ENCODE measurements at regions not wholly inside any gene's neighbourhood (a gene's known extent, or its start where the extent isn't known, plus 50 kb on each side); places are given as distances from the start of the nearest gene placed in this dataset.

DNA sequence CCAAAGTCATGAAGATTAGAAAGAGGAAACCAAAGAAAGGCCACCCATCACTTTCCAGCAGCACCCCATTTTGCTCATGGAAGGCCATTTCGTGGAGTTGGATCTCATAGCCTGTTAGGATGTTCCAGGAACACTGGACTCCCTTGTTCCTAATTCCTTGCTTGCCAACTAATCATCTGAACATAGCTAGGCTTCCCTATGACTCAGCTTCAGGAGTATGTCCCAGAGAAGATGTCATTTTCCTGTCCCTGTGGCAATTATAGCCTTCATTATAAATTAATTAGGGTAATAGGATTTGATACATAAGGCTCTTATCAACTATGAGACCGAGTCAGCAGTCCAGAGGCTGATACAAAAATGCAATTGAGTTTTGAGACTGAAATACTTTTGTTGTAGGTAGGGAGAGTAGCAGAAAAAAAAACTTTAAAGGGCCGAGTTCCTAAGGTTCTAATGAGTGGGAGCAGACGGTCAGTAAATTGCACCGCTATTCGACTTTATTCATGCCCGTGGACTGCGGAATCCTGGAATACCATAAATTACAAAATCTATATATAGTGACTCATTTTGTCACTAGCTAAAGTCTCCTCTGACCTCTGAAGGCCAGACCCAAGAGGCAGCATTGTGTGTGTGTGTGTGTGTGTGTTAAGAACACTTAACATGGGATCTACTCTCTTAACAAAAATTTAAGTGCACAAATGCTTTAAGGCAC, 311.8 kb downstream of the FBXO15 start:
- TF ChIP-seq, protein P1, sequence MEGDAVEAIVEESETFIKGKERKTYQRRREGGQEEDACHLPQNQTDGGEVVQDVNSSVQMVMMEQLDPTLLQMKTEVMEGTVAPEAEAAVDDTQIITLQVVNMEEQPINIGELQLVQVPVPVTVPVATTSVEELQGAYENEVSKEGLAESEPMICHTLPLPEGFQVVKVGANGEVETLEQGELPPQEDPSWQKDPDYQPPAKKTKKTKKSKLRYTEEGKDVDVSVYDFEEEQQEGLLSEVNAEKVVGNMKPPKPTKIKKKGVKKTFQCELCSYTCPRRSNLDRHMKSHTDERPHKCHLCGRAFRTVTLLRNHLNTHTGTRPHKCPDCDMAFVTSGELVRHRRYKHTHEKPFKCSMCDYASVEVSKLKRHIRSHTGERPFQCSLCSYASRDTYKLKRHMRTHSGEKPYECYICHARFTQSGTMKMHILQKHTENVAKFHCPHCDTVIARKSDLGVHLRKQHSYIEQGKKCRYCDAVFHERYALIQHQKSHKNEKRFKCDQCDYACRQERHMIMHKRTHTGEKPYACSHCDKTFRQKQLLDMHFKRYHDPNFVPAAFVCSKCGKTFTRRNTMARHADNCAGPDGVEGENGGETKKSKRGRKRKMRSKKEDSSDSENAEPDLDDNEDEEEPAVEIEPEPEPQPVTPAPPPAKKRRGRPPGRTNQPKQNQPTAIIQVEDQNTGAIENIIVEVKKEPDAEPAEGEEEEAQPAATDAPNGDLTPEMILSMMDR (IDR thresholded peaks at IDR 0.05; ENCODE audit: extremely low read depth, missing control alignments) = no peak
- no peak for DNase-seq (ENCODE audit: low spot score)

DNA sequence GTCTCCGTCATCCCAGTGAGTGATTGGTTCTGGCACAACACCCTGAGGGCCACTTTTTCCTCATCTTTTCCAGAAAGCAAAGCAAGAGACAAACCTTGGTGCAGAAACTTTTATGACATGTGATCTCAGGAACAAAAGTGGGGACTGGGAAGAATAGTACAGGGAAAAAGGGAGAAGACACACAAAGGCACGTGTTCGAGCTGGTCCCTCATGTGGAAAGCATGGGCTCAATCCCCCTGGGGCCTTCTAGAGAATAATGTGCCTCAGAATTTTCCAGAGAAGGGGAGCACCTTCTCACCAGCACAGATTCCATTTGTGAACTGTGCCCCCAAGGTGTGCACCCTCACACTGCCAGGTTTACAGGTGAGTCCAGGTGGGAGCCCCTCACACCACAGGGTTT, 312.6 kb downstream of the FBXO15 start:
- TF ChIP-seq, protein P1 (IDR thresholded peaks at IDR 0.05; ENCODE audit: extremely low read depth, missing control alignments) = no peak
- no peak for DNase-seq (ENCODE audit: low spot score)

DNA sequence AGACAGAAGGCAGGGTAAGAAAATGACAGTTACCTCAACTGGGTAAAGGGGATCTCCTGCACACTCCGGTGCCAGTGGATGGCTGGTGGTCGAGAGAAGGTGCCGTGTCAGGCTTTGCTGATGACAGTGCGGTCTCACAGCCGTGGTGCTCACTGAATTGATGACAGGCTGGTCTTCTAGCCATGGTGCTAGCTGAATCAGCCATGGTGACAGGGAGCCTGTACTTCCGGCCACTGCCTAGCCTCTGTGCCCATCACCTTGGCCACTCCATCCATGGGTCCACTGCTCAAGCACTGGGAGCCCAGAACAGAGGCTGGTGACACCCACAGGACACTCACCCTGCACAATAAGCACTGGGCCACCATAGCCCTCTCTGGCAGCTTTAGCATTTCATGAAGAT, 315.9 kb downstream of the FBXO15 start:
- DNase-seq (ENCODE audit: low spot score) = no peak
- TF ChIP-seq, protein P1 (IDR thresholded peaks at IDR 0.05; ENCODE audit: extremely low read depth, missing control alignments) = no peak

DNA sequence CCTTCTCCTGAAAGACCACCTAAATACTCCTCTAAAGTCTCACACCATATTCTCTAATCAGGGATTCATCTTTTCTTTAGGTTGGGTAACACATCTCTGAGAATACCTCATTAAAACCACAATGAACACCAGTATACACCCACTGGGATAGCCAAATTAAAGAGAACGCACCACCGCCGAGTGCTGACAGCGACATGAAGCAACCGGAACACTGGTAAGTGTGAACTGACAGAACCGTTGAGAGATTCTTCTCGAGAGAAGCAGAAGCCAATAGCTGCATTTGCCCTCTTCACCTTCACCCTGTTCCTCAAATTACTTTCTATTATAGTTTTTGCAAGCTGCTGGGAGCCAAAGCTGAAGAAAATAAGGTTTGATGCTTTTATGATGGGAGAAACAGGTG, 318.5 kb downstream of the FBXO15 start:
- TF ChIP-seq, protein P1 (IDR thresholded peaks at IDR 0.05; ENCODE audit: extremely low read depth, missing control alignments) = no peak
- no peak for DNase-seq (ENCODE audit: low spot score)

DNA sequence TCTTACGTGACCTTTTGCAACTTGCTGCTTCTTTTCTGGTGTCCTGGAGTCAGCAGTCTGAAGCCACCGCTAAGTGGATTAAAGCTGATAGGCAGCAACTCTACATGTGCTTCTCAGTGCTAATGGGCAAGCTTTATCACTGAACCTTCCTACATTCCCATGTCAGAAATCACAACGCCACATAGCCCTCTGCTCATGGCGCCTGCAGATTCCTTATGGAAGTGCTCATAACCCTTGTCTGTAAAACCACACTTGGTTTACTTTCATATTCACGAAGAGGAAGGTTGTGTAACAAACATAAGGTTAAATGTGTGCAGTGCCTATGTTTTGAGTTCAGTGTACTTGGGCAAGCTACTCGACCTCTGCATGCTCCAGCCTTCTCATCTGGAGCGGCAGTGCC, 319.8 kb downstream of the FBXO15 start:
- no peak for DNase-seq (ENCODE audit: low spot score)
- TF ChIP-seq, protein P1 (IDR thresholded peaks at IDR 0.05; ENCODE audit: extremely low read depth, missing control alignments) = no peak

DNA sequence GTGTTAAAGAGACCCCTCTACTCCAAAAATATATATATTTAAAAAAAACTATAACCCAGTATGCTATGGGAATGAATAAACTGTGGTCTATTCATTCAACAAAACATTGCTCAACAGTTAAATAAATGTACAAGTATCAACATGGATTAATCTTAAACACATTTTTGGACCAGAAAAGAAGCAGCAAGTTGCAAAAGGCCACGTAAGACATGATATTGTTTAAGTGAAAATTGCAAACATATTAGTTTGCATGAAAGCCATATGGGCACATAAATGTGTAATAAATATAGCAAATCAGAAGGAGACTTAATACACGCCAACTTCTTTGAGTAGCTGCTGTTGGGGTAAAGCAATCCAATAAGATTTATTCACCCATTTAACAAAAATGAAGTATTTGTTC, 321.5 kb downstream of the FBXO15 start:
- TF ChIP-seq, protein P1 (IDR thresholded peaks at IDR 0.05; ENCODE audit: extremely low read depth, missing control alignments) = no peak
- no peak for DNase-seq (ENCODE audit: low spot score)

DNA sequence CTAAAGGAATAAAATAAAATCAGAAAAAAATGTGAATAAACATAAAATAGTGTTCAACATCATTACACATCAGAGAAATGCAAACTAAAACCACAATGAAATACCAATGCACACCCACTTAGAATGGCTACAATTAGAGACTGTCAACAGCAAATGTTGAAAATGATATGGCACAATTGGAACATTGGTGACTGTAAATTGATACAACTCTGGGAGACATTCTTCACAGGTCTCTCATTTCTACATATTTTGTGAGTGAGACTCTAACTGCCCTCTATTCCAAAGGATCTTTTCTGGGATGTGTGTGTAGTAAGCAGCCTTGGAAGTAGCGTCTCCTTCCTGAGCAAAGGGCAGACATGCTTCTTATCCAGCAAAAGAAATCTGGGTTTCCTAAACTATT, 323.0 kb downstream of the FBXO15 start:
- TF ChIP-seq, protein P1 (IDR thresholded peaks at IDR 0.05; ENCODE audit: extremely low read depth, missing control alignments) = no peak
- no peak for DNase-seq (ENCODE audit: low spot score)
